Fibroblast of pulmonary artery (primary cell): ENCODE measurements at regions not wholly inside any gene's neighbourhood (a gene's known extent, or its start where the extent isn't known, plus 50 kb on each side); places are given as distances from the start of the nearest gene placed in this dataset.

ENCODE experiments used
- DNase-seq: peaks from one replicate; pipeline ENCODE4 v3.0.0-alpha.2; 2010; ENCODE audit warnings: low read depth
- H3K4me3 ChIP-seq: replicated peaks from 2 replicates; pipeline ENCODE4 v1.5.1; 2011; ENCODE audit warnings: low read depth, mild to moderate bottlenecking, control low read depth, low read length, moderate library complexity
- CTCF ChIP-seq: IDR thresholded peaks from 2 replicates; pipeline ENCODE4 v1.5.1; 2011; ENCODE audit warnings: mild to moderate bottlenecking, control low read depth, low read length, inconsistent platforms; ENCODE audit errors: missing control alignments

- TF ChIP-seq CTCF = no peak
- no peak overlapping the region for H3K4me3 ChIP-seq
- no peak for DNase-seq
Observed at GRCh38 chr5:68447136-68447929, 231.8 kb downstream of the PIK3R1 start.

GRCh38 chr5:68449380-68449779, 233.8 kb downstream of the PIK3R1 start:
- no peak for TF ChIP-seq CTCF
- no peak overlapping the region for H3K4me3 ChIP-seq
- no peak for DNase-seq

GRCh38 chr5:68450245-68450852, 234.8 kb downstream of the PIK3R1 start:
- no peak for TF ChIP-seq CTCF
- no peak overlapping the region for H3K4me3 ChIP-seq
- peak; percentile 33 for DNase-seq

- H3K4me3 ChIP-seq = no peak overlapping the region
- DNase-seq = no peak
- no peak for TF ChIP-seq CTCF
Observed at GRCh38 chr5:68452286-68452685, 236.7 kb downstream of the PIK3R1 start.

- no peak for DNase-seq
- H3K4me3 ChIP-seq = no peak overlapping the region
- no peak for TF ChIP-seq CTCF
Observed at GRCh38 chr5:68454172-68454571, 238.6 kb downstream of the PIK3R1 start.

- DNase-seq = no peak
- H3K4me3 ChIP-seq = no peak overlapping the region
- no peak for TF ChIP-seq CTCF
Observed at GRCh38 chr5:68454766-68455165, 239.2 kb downstream of the PIK3R1 start.
